Dendritic cell treated with granulocyte-macrophage colony-stimulating factor and Interleukin-4, amounts not matched to agents 40 ng/mL and 50 ng/mL, for 4 days (primary cell): ENCODE measurements at regions not wholly inside any gene's neighbourhood (a gene's known extent, or its start where the extent isn't known, plus 50 kb on each side); places are given as distances from the start of the nearest gene placed in this dataset.
"Not testable (repeated sequence)": the region's sequence is repeated elsewhere in the genome, so short reads cannot be mapped to it uniquely, and the experiment has no call there.

ENCODE experiments used
- H3K27ac Mint-ChIP-seq: one replicate; pipeline ENCODE4 v1.8.0; 2022; ENCODE audit warnings: mild to moderate bottlenecking, mixed read lengths
- H3K27me3 Mint-ChIP-seq: one replicate; pipeline ENCODE4 v1.8.0; 2022; ENCODE audit warnings: mild to moderate bottlenecking, mixed read lengths
- H3K36me3 Mint-ChIP-seq: one replicate; pipeline ENCODE4 v1.8.0; 2022; ENCODE audit warnings: low read depth, mixed read lengths
- H3K4me1 Mint-ChIP-seq: one replicate; pipeline ENCODE4 v1.8.0; 2022; ENCODE audit warnings: low read depth, mixed read lengths
- H3K4me3 Mint-ChIP-seq: one replicate; pipeline ENCODE4 v1.8.0; 2022; ENCODE audit warnings: mild to moderate bottlenecking, moderate library complexity, mixed read lengths
- H3K9me3 Mint-ChIP-seq: one replicate; pipeline ENCODE4 v1.8.0; 2022; ENCODE audit warnings: mixed read lengths
- intact Hi-C: fragments of 100-400 bp; cut with micrococcal nuclease; formaldehyde crosslinking; loops from one replicate; pipeline ENCODE4 v1.15.0; 2022

DNA sequence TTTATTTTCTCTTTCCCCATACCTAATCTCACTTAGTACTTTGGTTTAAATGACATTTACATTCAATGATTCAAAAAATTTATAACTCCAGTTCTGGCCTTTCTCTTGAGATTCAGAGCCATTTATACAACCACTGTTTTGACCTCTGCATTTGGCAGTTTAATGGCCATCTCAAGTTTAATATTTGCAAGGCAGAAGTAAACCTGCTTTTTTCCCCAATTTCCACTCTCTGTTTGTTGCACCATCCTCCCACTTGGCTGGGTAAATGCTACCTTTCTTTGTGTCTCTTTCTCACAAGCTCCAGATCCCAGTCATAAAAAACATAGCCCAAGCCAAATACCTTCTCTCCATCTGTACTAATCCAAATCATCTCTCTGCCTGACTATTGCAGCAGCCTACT lies 315.2 kb upstream of the MTPN start:
- Mint-ChIP-seq H3K27ac (no peak overlapping the region), H3K9me3 (peaks cover 15% of the 10 kb centered on the region), H3K27me3 (no peaks in the 10 kb centered on the region), H3K36me3 (no peaks in the 10 kb centered on the region), H3K4me1 (no peaks in the 10 kb centered on the region), H3K4me3 (no peak overlapping the region)
- intact Hi-C loops, result no loop called here

DNA sequence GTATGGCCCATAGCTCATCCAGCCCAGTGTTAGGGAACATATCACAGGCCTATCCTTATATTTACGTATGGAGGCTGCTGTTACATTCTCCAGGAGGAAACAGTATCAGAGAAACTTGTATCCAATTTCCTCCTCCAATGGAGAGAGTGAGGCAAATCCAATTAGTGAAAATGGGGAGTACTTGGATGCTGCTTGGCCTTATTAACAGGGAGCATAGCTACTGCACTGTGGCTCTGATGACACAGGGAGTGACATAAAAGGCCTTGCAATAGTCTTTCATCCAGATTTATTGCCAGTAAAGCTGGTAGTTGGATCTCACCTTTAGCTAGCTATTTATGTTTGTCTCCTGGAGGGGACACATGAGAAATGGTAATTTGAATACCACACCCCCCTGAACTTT lies 313.2 kb upstream of the MTPN start:
- intact Hi-C loops, result no loop called here
- Mint-ChIP-seq H3K4me3 (no peak overlapping the region), H3K36me3 (no peaks in the 10 kb centered on the region), H3K27ac (no peak overlapping the region), H3K4me1 (no peaks in the 10 kb centered on the region), H3K9me3 (peaks cover 13% of the 10 kb centered on the region), H3K27me3 (no peaks in the 10 kb centered on the region)

- Mint-ChIP-seq H3K4me1 (no peaks in the 10 kb centered on the region), H3K27me3 (no peaks in the 10 kb centered on the region), H3K36me3 (no peaks in the 10 kb centered on the region), H3K27ac (no peak overlapping the region), H3K4me3 (no peak overlapping the region), H3K9me3 (peaks cover 46% of the 10 kb centered on the region)
- intact Hi-C loops, result no loop called here
Measured at GRCh38 chr7:136278057-136278456, 300.9 kb upstream of the MTPN start.

- no peaks in the 10 kb centered on the region for H3K36me3 Mint-ChIP-seq
- H3K4me1 Mint-ChIP-seq, result no peaks in the 10 kb centered on the region
- H3K27ac Mint-ChIP-seq, result no peak overlapping the region
- no peaks in the 10 kb centered on the region for H3K27me3 Mint-ChIP-seq
- no peak overlapping the region for H3K4me3 Mint-ChIP-seq
- intact Hi-C loops, result no loop called here
- H3K9me3 Mint-ChIP-seq, result peaks cover 31% of the 10 kb centered on the region
Measured at GRCh38 chr7:136275794-136276193, 298.6 kb upstream of the MTPN start.

- H3K36me3 Mint-ChIP-seq, result no peaks in the 10 kb centered on the region
- no peak overlapping the region for H3K27ac Mint-ChIP-seq
- H3K27me3 Mint-ChIP-seq, result no peaks in the 10 kb centered on the region
- peaks cover 24% of the 10 kb centered on the region for H3K9me3 Mint-ChIP-seq
- H3K4me3 Mint-ChIP-seq, result no peak overlapping the region
- no peaks in the 10 kb centered on the region for H3K4me1 Mint-ChIP-seq
- intact Hi-C loops, result no loop called here
Measured at GRCh38 chr7:136274636-136275345, 297.6 kb upstream of the MTPN start.

DNA sequence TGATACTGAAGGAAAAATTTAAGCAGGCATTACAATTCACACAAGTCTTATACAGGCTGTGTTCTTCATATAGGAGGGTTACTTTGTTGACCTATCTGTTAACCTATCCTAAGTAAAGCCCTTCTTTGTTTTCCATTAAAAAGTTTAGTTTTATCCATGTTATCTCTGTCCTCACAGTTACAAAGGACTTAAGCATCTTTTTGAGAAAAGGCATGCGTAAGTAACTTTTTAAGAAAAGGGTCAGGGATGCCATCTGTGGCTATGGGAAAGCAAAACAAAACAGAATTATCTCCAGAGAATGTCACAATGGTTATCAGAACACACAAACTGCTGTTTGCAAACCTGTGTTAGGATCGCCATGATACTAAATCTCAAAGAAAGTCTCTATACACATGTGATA lies 295.8 kb upstream of the MTPN start:
- H3K27me3 Mint-ChIP-seq, result no peaks in the 10 kb centered on the region
- H3K9me3 Mint-ChIP-seq, result peaks cover 37% of the 10 kb centered on the region
- no peaks in the 10 kb centered on the region for H3K36me3 Mint-ChIP-seq
- intact Hi-C loops, result no loop called here
- H3K27ac Mint-ChIP-seq, result no peak overlapping the region
- no peaks in the 10 kb centered on the region for H3K4me1 Mint-ChIP-seq
- H3K4me3 Mint-ChIP-seq, result no peak overlapping the region

DNA sequence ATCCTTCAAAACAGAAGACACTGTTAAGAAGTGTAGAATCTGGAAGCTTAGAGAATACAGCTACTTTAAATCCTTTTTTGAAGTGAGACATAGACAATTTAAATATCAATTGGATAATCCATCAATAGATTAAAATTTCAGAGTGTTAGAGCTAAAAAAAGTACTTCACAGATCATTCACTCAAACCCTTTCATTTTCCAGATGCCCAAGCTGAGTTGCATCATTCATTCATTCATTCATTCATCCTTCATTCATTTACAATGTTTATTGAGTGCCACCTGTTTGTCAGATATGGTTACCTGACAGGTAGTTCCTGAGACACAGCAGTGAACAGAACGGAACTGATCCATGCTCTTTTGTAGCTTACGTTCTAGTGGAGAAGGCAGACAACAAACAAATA lies 290.7 kb upstream of the MTPN start:
- H3K4me1 Mint-ChIP-seq, result no peaks in the 10 kb centered on the region
- H3K36me3 Mint-ChIP-seq, result no peaks in the 10 kb centered on the region
- no peak overlapping the region for H3K4me3 Mint-ChIP-seq
- H3K9me3 Mint-ChIP-seq, result peaks cover 47% of the 10 kb centered on the region
- no peak overlapping the region for H3K27ac Mint-ChIP-seq
- intact Hi-C loops, result no loop called here
- no peaks in the 10 kb centered on the region for H3K27me3 Mint-ChIP-seq

GRCh38 chr7:136266457-136266856 lies 289.3 kb upstream of the MTPN start:
- no peak overlapping the region for H3K4me3 Mint-ChIP-seq
- no peak overlapping the region for H3K27ac Mint-ChIP-seq
- H3K27me3 Mint-ChIP-seq, result no peaks in the 10 kb centered on the region
- intact Hi-C loops, result no loop called here
- H3K4me1 Mint-ChIP-seq, result no peaks in the 10 kb centered on the region
- H3K9me3 Mint-ChIP-seq, result peaks cover 61% of the 10 kb centered on the region
- no peaks in the 10 kb centered on the region for H3K36me3 Mint-ChIP-seq

GRCh38 chr7:136264304-136264703 lies 287.1 kb upstream of the MTPN start:
- H3K27me3 Mint-ChIP-seq, H3K4me1 Mint-ChIP-seq, H3K4me3 Mint-ChIP-seq, H3K36me3 Mint-ChIP-seq, H3K27ac Mint-ChIP-seq, intact Hi-C loops: not testable (repeated sequence)
- H3K9me3 Mint-ChIP-seq, result peaks cover 77% of the 10 kb centered on the region

- H3K27ac Mint-ChIP-seq, intact Hi-C loops, H3K4me3 Mint-ChIP-seq, H3K27me3 Mint-ChIP-seq, H3K4me1 Mint-ChIP-seq, H3K36me3 Mint-ChIP-seq: not testable (repeated sequence)
- peaks cover 68% of the 10 kb centered on the region for H3K9me3 Mint-ChIP-seq
Measured at GRCh38 chr7:136263112-136263860, 286.1 kb upstream of the MTPN start.

DNA sequence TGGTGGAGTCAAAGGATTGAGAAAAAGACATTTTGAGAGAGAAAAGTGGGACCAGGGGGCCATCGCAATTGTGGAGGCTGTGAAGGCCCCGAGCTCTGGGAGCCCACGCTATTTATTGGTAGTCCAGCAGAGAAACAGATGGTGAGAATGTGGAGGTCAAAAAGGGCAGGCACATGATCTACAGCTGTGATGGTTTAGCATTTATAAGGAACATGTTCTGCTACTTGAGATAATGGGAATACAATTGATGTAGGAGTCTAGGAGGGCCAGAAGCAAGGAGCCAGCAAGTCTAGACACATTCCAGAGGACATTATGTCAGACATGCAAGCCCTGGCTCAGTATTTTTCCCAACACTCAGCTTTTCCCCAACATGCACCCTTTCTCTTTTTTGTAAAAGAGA lies 283.4 kb upstream of the MTPN start:
- H3K9me3 Mint-ChIP-seq, result peaks cover 44% of the 10 kb centered on the region
- H3K27me3 Mint-ChIP-seq, H3K36me3 Mint-ChIP-seq, H3K4me3 Mint-ChIP-seq, H3K27ac Mint-ChIP-seq, intact Hi-C loops, H3K4me1 Mint-ChIP-seq: not testable (repeated sequence)

DNA sequence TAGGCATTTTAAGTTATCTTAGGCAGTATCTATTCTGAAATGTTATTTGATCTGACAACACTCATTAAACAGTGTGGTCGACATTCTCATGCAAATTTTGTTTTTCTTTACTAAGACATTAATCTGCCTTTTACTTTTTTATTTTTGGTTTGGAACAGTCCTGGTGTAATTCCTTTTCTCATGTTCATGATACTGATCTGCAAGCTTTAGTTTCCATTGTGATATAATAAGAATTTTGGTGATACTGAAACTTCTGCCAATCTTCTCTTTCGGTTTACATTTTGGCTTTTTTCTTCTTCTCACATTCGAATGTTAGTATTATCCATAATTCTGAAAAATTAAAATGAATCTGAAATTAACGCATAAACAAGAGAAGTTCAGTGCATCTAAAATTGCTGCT lies 281.9 kb upstream of the MTPN start:
- H3K27me3 Mint-ChIP-seq, result no peaks in the 10 kb centered on the region
- no peak overlapping the region for H3K4me3 Mint-ChIP-seq
- no peaks in the 10 kb centered on the region for H3K4me1 Mint-ChIP-seq
- intact Hi-C loops, result no loop called here
- no peaks in the 10 kb centered on the region for H3K36me3 Mint-ChIP-seq
- no peak overlapping the region for H3K27ac Mint-ChIP-seq
- H3K9me3 Mint-ChIP-seq, result peaks cover 44% of the 10 kb centered on the region

DNA sequence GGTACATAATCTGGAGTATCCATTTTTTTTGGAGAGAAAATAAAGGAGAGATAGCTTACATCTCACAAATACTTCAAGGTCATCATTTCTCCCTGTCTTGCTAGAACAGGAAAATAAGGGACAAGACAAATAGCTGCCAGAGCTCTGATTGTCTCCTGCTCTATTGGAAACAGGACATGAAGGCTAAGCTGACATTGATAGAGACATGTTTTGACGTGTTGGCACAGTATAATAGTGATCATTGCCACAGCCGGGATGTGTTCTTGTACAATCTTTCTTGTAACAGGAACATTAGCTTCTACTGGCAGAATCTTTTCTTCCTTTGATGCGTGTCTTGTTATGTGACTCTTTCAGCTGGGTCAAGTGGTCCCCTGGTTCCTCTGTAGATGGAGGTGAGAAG lies 279.3 kb upstream of the MTPN start:
- H3K27ac Mint-ChIP-seq, result no peak overlapping the region
- no peak overlapping the region for H3K4me3 Mint-ChIP-seq
- intact Hi-C loops, result no loop called here

GRCh38 chr7:136254148-136254547 lies 277.0 kb upstream of the MTPN start:
- Mint-ChIP-seq H3K27me3 (no peaks in the 10 kb centered on the region), H3K4me3 (no peak overlapping the region), H3K36me3 (no peaks in the 10 kb centered on the region), H3K9me3 (peaks cover 50% of the 10 kb centered on the region), H3K4me1 (no peaks in the 10 kb centered on the region), H3K27ac (no peak overlapping the region)
- intact Hi-C loops, result no loop called here

More for the DNA sequence above, 279.3 kb upstream of the MTPN start:
- H3K4me1 Mint-ChIP-seq, result no peaks in the 10 kb centered on the region
- no peaks in the 10 kb centered on the region for H3K36me3 Mint-ChIP-seq
- H3K27me3 Mint-ChIP-seq, result no peaks in the 10 kb centered on the region
- H3K9me3 Mint-ChIP-seq, result peaks cover 45% of the 10 kb centered on the region

- no peaks in the 10 kb centered on the region for H3K36me3 Mint-ChIP-seq
- H3K4me3 Mint-ChIP-seq, result no peak overlapping the region
- no peaks in the 10 kb centered on the region for H3K4me1 Mint-ChIP-seq
- no peak overlapping the region for H3K27ac Mint-ChIP-seq
- H3K27me3 Mint-ChIP-seq, result no peaks in the 10 kb centered on the region
- peaks cover 61% of the 10 kb centered on the region for H3K9me3 Mint-ChIP-seq
- intact Hi-C loops, result no loop called here
Measured at GRCh38 chr7:136251826-136252225, 274.7 kb upstream of the MTPN start.
